8988T (cell line): ENCODE measurements at regions not wholly inside any gene's neighbourhood (a gene's known extent, or its start where the extent isn't known, plus 50 kb on each side); places are given as distances from the start of the nearest gene placed in this dataset.

ENCODE experiments used
- DNase-seq: peaks from one replicate; pipeline ENCODE4 v3.0.0; 2011

- DNase-seq, result no peak
These were observed 148.3 kb downstream of the PTCSC3 start for GRCh38 chr14:36028218-36028617.

- DNase-seq, result no peak
These were observed 149.2 kb downstream of the PTCSC3 start for GRCh38 chr14:36027354-36027753.

- DNase-seq, result no peak
These were observed 153.6 kb downstream of the PTCSC3 start for GRCh38 chr14:36022765-36023410.

- DNase-seq, result no peak
These were observed 154.8 kb downstream of the PTCSC3 start for GRCh38 chr14:36021591-36022320.

GRCh38 chr14:36021030-36021422 is 155.5 kb downstream of the PTCSC3 start:
- no peak for DNase-seq

- DNase-seq, result no peak
These were observed 156.1 kb downstream of the PTCSC3 start for GRCh38 chr14:36020120-36021029.

GRCh38 chr14:36019126-36019525 is 157.4 kb downstream of the PTCSC3 start:
- DNase-seq, result no peak

GRCh38 chr14:36014236-36014635 is 162.3 kb downstream of the PTCSC3 start:
- DNase-seq, result no peak

- DNase-seq, result no peak
These were observed 163.0 kb downstream of the PTCSC3 start for GRCh38 chr14:36013483-36013882.

GRCh38 chr14:36012621-36013020 is 163.9 kb downstream of the PTCSC3 start:
- no peak for DNase-seq

- DNase-seq, result no peak
These were observed 166.9 kb downstream of the PTCSC3 start for GRCh38 chr14:36009643-36010042.

GRCh38 chr14:36006623-36007022 is 169.9 kb downstream of the PTCSC3 start:
- DNase-seq, result no peak

- no peak for DNase-seq
These were observed 170.9 kb downstream of the PTCSC3 start for GRCh38 chr14:36005670-36006069.

- no peak for DNase-seq
These were observed 174.6 kb downstream of the PTCSC3 start for GRCh38 chr14:36001936-36002335.

GRCh38 chr14:35999294-35999693 is 173.2 kb downstream of the BRMS1L start:
- no peak for DNase-seq

- no peak for DNase-seq
These were observed 172.2 kb downstream of the BRMS1L start for GRCh38 chr14:35998303-35998702.

GRCh38 chr14:35993684-35993960 is 167.5 kb downstream of the BRMS1L start:
- no peak for DNase-seq

- DNase-seq, result no peak
These were observed 166.9 kb downstream of the BRMS1L start for GRCh38 chr14:35992816-35993683.

- DNase-seq, result no peak
These were observed 165.2 kb downstream of the BRMS1L start for GRCh38 chr14:35991356-35991755.

GRCh38 chr14:35989736-35990135 is 163.6 kb downstream of the BRMS1L start:
- DNase-seq, result no peak

- no peak for DNase-seq
These were observed 163.0 kb downstream of the BRMS1L start for GRCh38 chr14:35988972-35989690.

- no peak for DNase-seq
These were observed 162.4 kb downstream of the BRMS1L start for GRCh38 chr14:35988550-35988949.
